ENCODE measurements at regions not wholly inside any gene's neighbourhood (a gene's known extent, or its start where the extent isn't known, plus 50 kb on each side); places are given as distances from the start of the nearest gene placed in this dataset.
A peak's percentile ranks its signal among the peaks of the same experiment; 100 is the strongest.

DNA sequence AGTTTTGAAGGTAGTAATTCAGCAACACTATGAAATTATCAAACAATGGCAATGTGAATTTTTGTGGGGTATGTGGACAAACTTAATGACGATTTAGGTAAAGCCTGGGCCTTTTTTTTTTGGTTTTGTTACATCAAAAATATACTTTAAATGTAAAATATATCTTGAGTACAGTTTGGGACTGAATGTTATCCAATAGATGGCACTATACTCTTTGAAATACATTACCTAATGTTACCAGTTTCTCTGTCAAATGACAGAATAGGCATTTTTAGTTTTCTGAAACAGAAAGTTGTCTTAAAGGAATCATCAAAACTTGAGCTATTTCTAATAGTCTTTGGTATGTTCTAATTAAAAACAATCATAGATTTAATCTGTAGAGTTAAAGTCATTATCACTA, 1651.9 kb downstream of the C4orf33 start:
- TF ChIP-seq RAD21 (conservative IDR thresholded peaks at IDR 0.05) (peak; percentile 76), TAF1 (IDR thresholded peaks at IDR 0.05; ENCODE audit: low read depth) (no peak), EP300 (conservative IDR thresholded peaks at IDR 0.05; ENCODE audit: poor library complexity, severe bottlenecking) (no peak), EZH2 (IDR thresholded peaks at IDR 0.05; ENCODE audit: borderline replicate concordance, insufficient read depth, low read length, poor library complexity, severe bottlenecking) (no peak), SMC3 (conservative IDR thresholded peaks at IDR 0.05; ENCODE audit: poor library complexity) (peak; percentile 67), POLR2AphosphoS5 (IDR thresholded peaks at IDR 0.05) (no peak), MXI1 (conservative IDR thresholded peaks at IDR 0.05; ENCODE audit: poor library complexity, severe bottlenecking) (no peak)
- TF ChIP-seq, protein P1, sequence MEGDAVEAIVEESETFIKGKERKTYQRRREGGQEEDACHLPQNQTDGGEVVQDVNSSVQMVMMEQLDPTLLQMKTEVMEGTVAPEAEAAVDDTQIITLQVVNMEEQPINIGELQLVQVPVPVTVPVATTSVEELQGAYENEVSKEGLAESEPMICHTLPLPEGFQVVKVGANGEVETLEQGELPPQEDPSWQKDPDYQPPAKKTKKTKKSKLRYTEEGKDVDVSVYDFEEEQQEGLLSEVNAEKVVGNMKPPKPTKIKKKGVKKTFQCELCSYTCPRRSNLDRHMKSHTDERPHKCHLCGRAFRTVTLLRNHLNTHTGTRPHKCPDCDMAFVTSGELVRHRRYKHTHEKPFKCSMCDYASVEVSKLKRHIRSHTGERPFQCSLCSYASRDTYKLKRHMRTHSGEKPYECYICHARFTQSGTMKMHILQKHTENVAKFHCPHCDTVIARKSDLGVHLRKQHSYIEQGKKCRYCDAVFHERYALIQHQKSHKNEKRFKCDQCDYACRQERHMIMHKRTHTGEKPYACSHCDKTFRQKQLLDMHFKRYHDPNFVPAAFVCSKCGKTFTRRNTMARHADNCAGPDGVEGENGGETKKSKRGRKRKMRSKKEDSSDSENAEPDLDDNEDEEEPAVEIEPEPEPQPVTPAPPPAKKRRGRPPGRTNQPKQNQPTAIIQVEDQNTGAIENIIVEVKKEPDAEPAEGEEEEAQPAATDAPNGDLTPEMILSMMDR (IDR thresholded peaks at IDR 0.05; ENCODE audit: poor library complexity, severe bottlenecking): peak; percentile 72
- TF ChIP-seq, protein P2, sequence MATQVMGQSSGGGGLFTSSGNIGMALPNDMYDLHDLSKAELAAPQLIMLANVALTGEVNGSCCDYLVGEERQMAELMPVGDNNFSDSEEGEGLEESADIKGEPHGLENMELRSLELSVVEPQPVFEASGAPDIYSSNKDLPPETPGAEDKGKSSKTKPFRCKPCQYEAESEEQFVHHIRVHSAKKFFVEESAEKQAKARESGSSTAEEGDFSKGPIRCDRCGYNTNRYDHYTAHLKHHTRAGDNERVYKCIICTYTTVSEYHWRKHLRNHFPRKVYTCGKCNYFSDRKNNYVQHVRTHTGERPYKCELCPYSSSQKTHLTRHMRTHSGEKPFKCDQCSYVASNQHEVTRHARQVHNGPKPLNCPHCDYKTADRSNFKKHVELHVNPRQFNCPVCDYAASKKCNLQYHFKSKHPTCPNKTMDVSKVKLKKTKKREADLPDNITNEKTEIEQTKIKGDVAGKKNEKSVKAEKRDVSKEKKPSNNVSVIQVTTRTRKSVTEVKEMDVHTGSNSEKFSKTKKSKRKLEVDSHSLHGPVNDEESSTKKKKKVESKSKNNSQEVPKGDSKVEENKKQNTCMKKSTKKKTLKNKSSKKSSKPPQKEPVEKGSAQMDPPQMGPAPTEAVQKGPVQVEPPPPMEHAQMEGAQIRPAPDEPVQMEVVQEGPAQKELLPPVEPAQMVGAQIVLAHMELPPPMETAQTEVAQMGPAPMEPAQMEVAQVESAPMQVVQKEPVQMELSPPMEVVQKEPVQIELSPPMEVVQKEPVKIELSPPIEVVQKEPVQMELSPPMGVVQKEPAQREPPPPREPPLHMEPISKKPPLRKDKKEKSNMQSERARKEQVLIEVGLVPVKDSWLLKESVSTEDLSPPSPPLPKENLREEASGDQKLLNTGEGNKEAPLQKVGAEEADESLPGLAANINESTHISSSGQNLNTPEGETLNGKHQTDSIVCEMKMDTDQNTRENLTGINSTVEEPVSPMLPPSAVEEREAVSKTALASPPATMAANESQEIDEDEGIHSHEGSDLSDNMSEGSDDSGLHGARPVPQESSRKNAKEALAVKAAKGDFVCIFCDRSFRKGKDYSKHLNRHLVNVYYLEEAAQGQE (IDR thresholded peaks at IDR 0.05; ENCODE audit: borderline replicate concordance): no peak

All from neural cell (in vitro differentiated cells).